PC-9 (cell line): ENCODE measurements at regions not wholly inside any gene's neighbourhood (a gene's known extent, or its start where the extent isn't known, plus 50 kb on each side); places are given as distances from the start of the nearest gene placed in this dataset.

Experiments used
- CTCF ChIP-seq: fragments of 200-600 bp; sonication (generic); conservative IDR thresholded peaks from 2 replicates; pipeline ENCODE4 v1.6.1; 2017; ENCODE audit warnings: mixed run types, antibody characterized with exemption, mild to moderate bottlenecking, moderate library complexity
- EZH2 ChIP-seq: fragments of 200-600 bp; sonication (generic); IDR thresholded peaks from 2 replicates; pipeline ENCODE4 v1.8.0; 2017; ENCODE audit warnings: antibody characterized with exemption, low read depth

DNA sequence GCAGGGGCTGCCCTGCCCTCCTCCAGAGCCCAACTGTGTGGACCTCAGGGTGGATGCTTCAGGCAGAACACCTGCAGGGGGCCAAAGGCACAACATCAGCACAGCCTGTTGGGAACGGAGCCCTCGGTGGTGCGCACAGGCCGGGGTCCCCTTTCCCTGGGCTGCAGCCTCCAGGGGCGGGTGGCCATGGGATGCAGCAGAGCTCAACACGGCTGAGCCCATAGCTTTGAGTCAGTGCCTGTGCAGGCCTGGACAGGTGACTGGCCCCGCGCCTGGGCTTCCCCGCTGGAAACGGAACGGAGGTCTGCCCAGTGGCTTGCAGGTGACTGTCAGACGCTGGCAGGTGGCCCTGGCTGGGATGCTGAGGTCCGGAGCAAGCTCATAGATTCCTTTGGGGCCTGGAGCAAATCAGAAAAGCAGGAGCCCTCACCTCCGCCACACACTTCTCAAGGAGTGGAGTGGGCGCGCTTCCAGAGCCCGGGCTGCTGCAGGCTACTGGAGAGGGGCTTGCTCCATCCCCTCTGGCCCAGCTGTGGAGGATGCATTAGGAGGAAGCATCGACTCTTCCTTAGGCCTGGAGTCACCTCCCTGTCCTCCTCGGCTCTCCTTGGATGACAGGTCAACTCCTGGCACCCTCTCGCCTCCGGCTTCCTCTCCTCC is 69.8 kb upstream of the RNU6ATAC start:
- TF ChIP-seq CTCF: no peak
- TF ChIP-seq EZH2: no peak
